ENCODE measurements at regions not wholly inside any gene's neighbourhood (a gene's known extent, or its start where the extent isn't known, plus 50 kb on each side); places are given as distances from the start of the nearest gene placed in this dataset.

- no peak overlapping the region for H3K4me3 Mint-ChIP-seq (ENCODE audit: low read depth)
- DNase-seq (ENCODE audit: low spot score): no peak
- H3K27ac Mint-ChIP-seq: no peak overlapping the region
- intact Hi-C loops (cut with micrococcal nuclease): no loop called here
- peaks cover 5% of the 10 kb centered on the region for H3K27me3 Mint-ChIP-seq (ENCODE audit: low read depth)
- no peaks in the 10 kb centered on the region for H3K36me3 Mint-ChIP-seq (ENCODE audit: low read depth)
- peaks cover 8% of the 10 kb centered on the region for H3K9me3 Mint-ChIP-seq
- no peaks in the 10 kb centered on the region for H3K4me1 Mint-ChIP-seq (ENCODE audit: low read depth)
Measured at GRCh38 chr6:159343709-159344108, 174.5 kb downstream of the FNDC1 start.

GRCh38 chr6:159342146-159342545 lies 172.9 kb downstream of the FNDC1 start:
- Mint-ChIP-seq H3K27me3 (ENCODE audit: low read depth) (peaks cover 5% of the 10 kb centered on the region), H3K4me1 (ENCODE audit: low read depth) (no peaks in the 10 kb centered on the region), H3K4me3 (ENCODE audit: low read depth) (no peak overlapping the region), H3K9me3 (peaks cover 8% of the 10 kb centered on the region), H3K27ac (no peak overlapping the region), H3K36me3 (ENCODE audit: low read depth) (no peaks in the 10 kb centered on the region)
- intact Hi-C loops (cut with micrococcal nuclease): no loop called here
- no peak for DNase-seq (ENCODE audit: low spot score)

DNA sequence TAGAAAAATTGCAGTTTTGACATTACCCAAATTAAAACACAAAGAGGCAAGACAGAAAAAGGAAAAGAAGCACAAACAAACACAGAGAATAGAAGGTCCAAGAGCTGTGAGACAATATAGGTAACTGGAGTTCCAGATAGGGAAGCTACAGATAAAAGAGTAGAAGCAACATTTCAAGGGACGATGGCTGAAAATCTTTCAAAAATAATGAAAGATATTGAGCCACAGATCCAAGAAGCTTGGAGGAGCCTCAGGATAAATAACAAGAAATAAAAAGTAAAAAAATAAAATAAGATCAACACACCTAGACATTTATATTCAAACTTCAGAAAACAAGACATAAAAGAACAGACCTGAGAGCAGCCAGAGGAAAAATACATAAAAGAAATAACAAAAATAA lies 164.9 kb downstream of the FNDC1 start:
- Mint-ChIP-seq H3K27ac (no peak overlapping the region), H3K4me1 (ENCODE audit: low read depth) (no peaks in the 10 kb centered on the region), H3K9me3 (peaks cover 8% of the 10 kb centered on the region), H3K27me3 (ENCODE audit: low read depth) (peaks cover under 1% of the 10 kb centered on the region), H3K36me3 (ENCODE audit: low read depth) (no peaks in the 10 kb centered on the region), H3K4me3 (ENCODE audit: low read depth) (no peak overlapping the region)
- DNase-seq (ENCODE audit: low spot score): no peak
- intact Hi-C loops (cut with micrococcal nuclease): no loop called here

- Mint-ChIP-seq H3K27ac (no peak overlapping the region), H3K9me3 (peaks cover 5% of the 10 kb centered on the region), H3K4me1 (ENCODE audit: low read depth) (no peaks in the 10 kb centered on the region), H3K4me3 (ENCODE audit: low read depth) (no peak overlapping the region), H3K27me3 (ENCODE audit: low read depth) (no peaks in the 10 kb centered on the region), H3K36me3 (ENCODE audit: low read depth) (no peaks in the 10 kb centered on the region)
- no peak for DNase-seq (ENCODE audit: low spot score)
- intact Hi-C loops (cut with micrococcal nuclease): no loop called here
Measured at GRCh38 chr6:159331451-159331850, 162.3 kb downstream of the FNDC1 start.

- Mint-ChIP-seq H3K4me1 (ENCODE audit: low read depth) (no peaks in the 10 kb centered on the region), H3K27ac (no peak overlapping the region), H3K27me3 (ENCODE audit: low read depth) (no peaks in the 10 kb centered on the region), H3K9me3 (peaks cover 4% of the 10 kb centered on the region), H3K36me3 (ENCODE audit: low read depth) (no peaks in the 10 kb centered on the region), H3K4me3 (ENCODE audit: low read depth) (no peak overlapping the region)
- intact Hi-C loops (cut with micrococcal nuclease): no loop called here
- DNase-seq (ENCODE audit: low spot score): no peak
Measured at GRCh38 chr6:159329081-159329480, 159.9 kb downstream of the FNDC1 start.

- no peaks in the 10 kb centered on the region for H3K4me1 Mint-ChIP-seq (ENCODE audit: low read depth)
- no peaks in the 10 kb centered on the region for H3K9me3 Mint-ChIP-seq
- H3K4me3 Mint-ChIP-seq (ENCODE audit: low read depth): no peak overlapping the region
Measured at GRCh38 chr6:159328052-159328451, 158.9 kb downstream of the FNDC1 start.

DNA sequence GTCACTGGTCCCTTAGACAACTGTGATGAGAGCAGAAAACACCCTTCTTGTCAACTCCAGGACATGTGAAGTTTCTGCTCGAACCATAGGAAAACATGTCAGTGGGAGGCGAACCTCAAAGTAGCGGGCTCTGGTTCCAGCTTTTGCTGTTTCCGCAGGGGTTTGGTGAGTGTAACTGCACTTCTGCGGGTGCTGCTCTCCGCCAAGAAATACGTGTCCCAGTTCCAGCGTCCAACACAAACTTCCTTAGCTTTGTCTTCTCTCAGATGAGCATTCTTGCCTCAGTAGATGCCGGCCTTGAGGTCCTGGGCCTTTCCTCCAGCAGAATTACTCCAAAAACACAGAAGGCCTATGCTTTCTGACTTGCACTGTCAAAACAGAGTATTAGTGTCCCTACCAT lies 156.3 kb downstream of the FNDC1 start:
- intact Hi-C loops (cut with micrococcal nuclease): no loop called here
- H3K27me3 Mint-ChIP-seq (ENCODE audit: low read depth): peaks cover 4% of the 10 kb centered on the region
- H3K9me3 Mint-ChIP-seq: no peaks in the 10 kb centered on the region
- H3K27ac Mint-ChIP-seq: no peak overlapping the region
- no peaks in the 10 kb centered on the region for H3K36me3 Mint-ChIP-seq (ENCODE audit: low read depth)
- no peaks in the 10 kb centered on the region for H3K4me1 Mint-ChIP-seq (ENCODE audit: low read depth)
- no peak for DNase-seq (ENCODE audit: low spot score)
- H3K4me3 Mint-ChIP-seq (ENCODE audit: low read depth): no peak overlapping the region

More at GRCh38 chr6:159328052-159328451, 158.9 kb downstream of the FNDC1 start:
- DNase-seq (ENCODE audit: low spot score): no peak
- Mint-ChIP-seq H3K27me3 (ENCODE audit: low read depth) (no peaks in the 10 kb centered on the region), H3K36me3 (ENCODE audit: low read depth) (no peaks in the 10 kb centered on the region), H3K27ac (no peak overlapping the region)
- intact Hi-C loops (cut with micrococcal nuclease): no loop called here

- no peak for DNase-seq (ENCODE audit: low spot score)
- Mint-ChIP-seq H3K9me3 (no peaks in the 10 kb centered on the region), H3K27me3 (ENCODE audit: low read depth) (peaks cover 6% of the 10 kb centered on the region), H3K36me3 (ENCODE audit: low read depth) (no peaks in the 10 kb centered on the region), H3K27ac (no peak overlapping the region), H3K4me3 (ENCODE audit: low read depth) (no peak overlapping the region), H3K4me1 (ENCODE audit: low read depth) (no peaks in the 10 kb centered on the region)
- intact Hi-C loops (cut with micrococcal nuclease): no loop called here
Measured at GRCh38 chr6:159324596-159324995, 155.4 kb downstream of the FNDC1 start.
